GM12878 (cell line): ENCODE measurements at regions not wholly inside any gene's neighbourhood (a gene's known extent, or its start where the extent isn't known, plus 50 kb on each side); places are given as distances from the start of the nearest gene placed in this dataset.

Experiments used
- ATAC-seq: fragments of 200-7000 bp; cut with Tn5 transposase; 3 replicates; pipeline ENCODE4 v1.9.1; 2020; ENCODE audit warnings: mild to moderate bottlenecking, moderate library complexity
- BruUV-seq: library from RNA; stranded (reverse); fragments of 400-500 nt; replicated peaks from 2 replicates; lab custom pipeline; 2021; lab: Mats Ljungman, UMichigan
- CTCF ChIA-PET: fragments of 300-600 bp; sonication (Branson Sonifier 250); formaldehyde crosslinking; extraction: SDS; loops from one replicate; lab custom pipeline; 2021; ENCODE audit warnings: inconsistent platforms; lab: Yijun Ruan, JAX
- POLR2A ChIA-PET: fragments of 350-600 bp; formaldehyde crosslinking; extraction: SDS; loops from one replicate; lab custom pipeline; 2021; ENCODE audit warnings: inconsistent platforms; lab: Charles Lee
- RAD21 ChIA-PET: fragments of 300-600 bp; sonication (Branson Sonifier 250); formaldehyde crosslinking; loops from one replicate; lab custom pipeline; 2023; ENCODE audit warnings: antibody characterized with exemption; ENCODE audit not compliant: unreplicated experiment; lab: Charles Lee
- SMC1A ChIA-PET: fragments of 300-600 bp; sonication (Branson Sonifier 250); formaldehyde crosslinking; loops from one replicate; lab custom pipeline; 2023; ENCODE audit not compliant: unreplicated experiment, uncharacterized antibody; lab: Charles Lee
- DNase-seq: peaks from one replicate; pipeline ENCODE4 v3.0.0-alpha.2; 2011; ENCODE audit warnings: low read depth, low spot score
- FAIRE-seq: peaks from 3 replicates; lab custom pipeline; 2011; peaks lifted over from hg19 to GRCh38; lab: Jason Lieb, UNC
- H2AFZ ChIP-seq: 2 replicates; pipeline ENCODE4 v1.6.0; 2011; ENCODE audit warnings: low read depth, low read length, control low read depth; ENCODE audit not compliant: control insufficient read depth
- H3K27ac ChIP-seq: 2 replicates; pipeline ENCODE4 v1.5.1; 2011; ENCODE audit warnings: control low read depth; ENCODE audit not compliant: control insufficient read depth, insufficient read depth
- H3K27me3 ChIP-seq, 2 experiments: replicated peaks in 1 of 2; 2 replicates each; pipeline versions ENCODE4 v1.6.0 to v1.6.1; 2011; ENCODE audit warnings: low read length in 1 of 2; ENCODE audit not compliant: control insufficient read depth in 2 of 2, insufficient read depth in 2 of 2
- H3K36me3 ChIP-seq, 2 experiments: 2 replicates each; pipeline ENCODE4 v1.5.1; 2011; ENCODE audit warnings: low read length in 1 of 2; ENCODE audit not compliant: control insufficient read depth in 2 of 2, insufficient read depth in 2 of 2
- H3K4me1 ChIP-seq: 2 replicates; pipeline ENCODE4 v1.6.1; 2011; ENCODE audit warnings: mild to moderate bottlenecking, low read length, moderate library complexity, mixed read lengths; ENCODE audit not compliant: control insufficient read depth, insufficient read depth
- H3K4me2 ChIP-seq: 2 replicates; pipeline ENCODE4 v1.6.0; 2011; ENCODE audit warnings: control low read depth; ENCODE audit not compliant: control insufficient read depth, insufficient read depth
- H3K4me3 ChIP-seq: fragments of 200-600 bp; sonication (generic); 2 replicates; pipeline ENCODE4 v1.5.1; 2016
- H3K79me2 ChIP-seq: 2 replicates; pipeline ENCODE4 v1.6.0; 2011; ENCODE audit warnings: low read length; ENCODE audit not compliant: control insufficient read depth, insufficient read depth
- H3K9ac ChIP-seq: 2 replicates; pipeline ENCODE4 v1.8.0; 2011; ENCODE audit warnings: low read length, control low read depth, mixed read lengths; ENCODE audit not compliant: control insufficient read depth, insufficient read depth
- H3K9me3 ChIP-seq: replicated peaks from 3 replicates; pipeline ENCODE4 v1.5.1; 2011; ENCODE audit warnings: mild to moderate bottlenecking, low read length; ENCODE audit not compliant: control insufficient read depth, insufficient read depth
- H4K20me1 ChIP-seq: 2 replicates; pipeline ENCODE4 v1.6.0; 2011; ENCODE audit not compliant: control insufficient read depth, insufficient read depth
- ASH2L ChIP-seq: fragments of 300-600, 200-600 bp; sonication (generic); IDR thresholded peaks from 2 replicates; pipeline ENCODE4 v1.6.1; 2017; ENCODE audit warnings: low read depth, mild to moderate bottlenecking, borderline replicate concordance
- CHD2 ChIP-seq: IDR thresholded peaks from 2 replicates; pipeline ENCODE4 v1.6.1; 2011; ENCODE audit warnings: low read depth, low read length, improper control_type of control experiment, borderline replicate concordance
- HCFC1 ChIP-seq: fragments of 150-350 bp; IDR thresholded peaks from 2 replicates; pipeline ENCODE4 v1.6.1; 2014; ENCODE audit warnings: low read length
- HDAC6 ChIP-seq: fragments of 200-600 bp; sonication (generic); IDR thresholded peaks from one replicate; pipeline ENCODE4 v1.8.0; 2017; ENCODE audit warnings: antibody characterized with exemption; ENCODE audit not compliant: unreplicated experiment
- IKZF2 ChIP-seq, 2 experiments: fragments of 450-650 bp; IDR thresholded peaks; 2 replicates each; pipeline ENCODE4 v1.6.1; 2017; ENCODE audit warnings: mild to moderate bottlenecking in 2 of 2, moderate library complexity in 2 of 2
- JUNB ChIP-seq: IDR thresholded peaks from 2 replicates; pipeline ENCODE4 v1.6.1; 2016; ENCODE audit warnings: antibody characterized with exemption, mild to moderate bottlenecking
- MEF2A ChIP-seq: IDR thresholded peaks from 2 replicates; pipeline ENCODE4 v1.6.1; 2011; ENCODE audit warnings: low read depth, mild to moderate bottlenecking, low read length, moderate library complexity; ENCODE audit not compliant: insufficient read depth
- MTA2 ChIP-seq: fragments of 450-650 bp; IDR thresholded peaks from 2 replicates; pipeline ENCODE4 v1.6.1; 2016; ENCODE audit warnings: low read depth, mild to moderate bottlenecking, moderate library complexity
- PKNOX1 ChIP-seq: fragments of 450-650 bp; IDR thresholded peaks from 2 replicates; pipeline ENCODE4 v1.6.1; 2016; ENCODE audit warnings: mild to moderate bottlenecking
- POLR2A ChIP-seq: IDR thresholded peaks from 2 replicates; pipeline ENCODE4 v1.6.1; 2011; ENCODE audit warnings: low read depth, mild to moderate bottlenecking, low read length
- RBBP5 ChIP-seq: fragments of 200-600 bp; sonication (generic); conservative IDR thresholded peaks from 2 replicates; pipeline ENCODE4 v1.6.1; 2016
- SP1 ChIP-seq: IDR thresholded peaks from one replicate; pipeline ENCODE4 v1.6.1; 2011; ENCODE audit warnings: low read depth, low read length
- TARDBP ChIP-seq: IDR thresholded peaks from 2 replicates; pipeline ENCODE4 v1.6.1; 2016; ENCODE audit warnings: borderline replicate concordance
- USF1 ChIP-seq: IDR thresholded peaks from 2 replicates; pipeline ENCODE4 v1.6.1; 2011; ENCODE audit warnings: borderline replicate concordance, low read depth, mild to moderate bottlenecking, moderate library complexity, mixed read lengths, low read length; ENCODE audit not compliant: insufficient read depth; ENCODE audit errors: extremely low read length
- ZBTB33 ChIP-seq: fragments of 450-650 bp; IDR thresholded peaks from 2 replicates; pipeline ENCODE4 v1.6.1; 2017; ENCODE audit warnings: mild to moderate bottlenecking
- ZNF384 ChIP-seq: IDR thresholded peaks from 2 replicates; pipeline ENCODE4 v1.6.1; 2012; ENCODE audit warnings: low read depth, mild to moderate bottlenecking, low read length, improper control_type of control experiment, borderline replicate concordance
- ZZZ3 ChIP-seq: IDR thresholded peaks from 2 replicates; pipeline ENCODE4 v1.6.1; 2011; ENCODE audit warnings: low read depth; ENCODE audit not compliant: control insufficient read depth, insufficient read length
- WGBS: methylation state at CpG from one replicate; pipeline ENCODE4 v1.1.6; 2016; ENCODE audit warnings: low lambda C conversion rate; ENCODE audit not compliant: insufficient replicate concordance, insufficient coverage; ENCODE audit errors: missing lambda C conversion rate; 5-methylcytosine and 5-hydroxymethylcytosine counted together
- in situ Hi-C: fragments of 300-500 bp; cut with MboI; formaldehyde crosslinking; loops from 9 replicates; pipeline ENCODE4 v1.14.3; 2018; ENCODE audit warnings: mixed read lengths
- intact Hi-C: fragments of 100-400 bp; cut with micrococcal nuclease; formaldehyde crosslinking; loops from one replicate; pipeline ENCODE4 v1.14.2; 2022; ENCODE audit not compliant: unreplicated experiment
- TF ChIP-seq, protein P1 (sequence below): fragments of 450-650 bp; conservative IDR thresholded peaks from 2 replicates; pipeline ENCODE4 v1.6.1; 2017; ENCODE audit warnings: mild to moderate bottlenecking, moderate library complexity
- TF ChIP-seq, protein P2 (sequence below), 3 experiments: IDR thresholded peaks in 2 of 3; conservative IDR thresholded peaks in 1 of 3; 2 replicates each; pipeline ENCODE4 v1.5.1; 2011; ENCODE audit warnings: low read depth in 3 of 3, low read length in 3 of 3, mild to moderate bottlenecking in 3 of 3, control low read depth in 2 of 3, moderate library complexity in 2 of 3, inconsistent platforms in 1 of 3, mixed read lengths in 1 of 3; ENCODE audit not compliant: control insufficient read depth in 2 of 3, insufficient read depth in 1 of 3; ENCODE audit errors: extremely low read depth in 1 of 3

DNA sequence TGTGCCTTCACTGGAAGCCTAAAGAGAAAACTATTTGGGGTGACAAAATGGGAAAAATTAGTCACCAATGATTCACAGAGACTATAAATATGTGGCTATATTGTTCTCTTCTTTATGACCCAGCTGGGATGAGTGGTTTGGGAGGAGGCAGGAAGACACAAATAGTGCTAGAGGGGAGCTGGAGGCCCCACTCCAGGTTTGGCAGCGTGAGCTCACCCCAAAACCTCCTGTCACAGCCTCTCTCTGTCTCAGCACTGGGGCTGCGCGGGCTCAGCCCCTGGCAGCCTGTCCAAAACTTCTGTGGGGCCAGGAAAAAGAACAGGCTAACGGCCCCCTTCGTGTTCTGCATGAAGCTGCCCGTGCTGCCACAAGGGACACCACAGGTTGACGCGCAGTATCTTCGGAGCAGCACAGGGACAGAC lies 73.2 kb upstream of the LCLAT1 start:
- no peak overlapping the region for H3K9ac ChIP-seq
- no peaks in the 10 kb centered on the region for H3K36me3 ChIP-seq
- ChIA-PET RAD21 (no interaction called here), SMC1A (no interaction called here), CTCF (interaction anchor here (0.7 kb wide), 1 partner anchor 25 kb away, joined by 3 read pairs; no protein-coding TSS in a partner anchor), POLR2A (interaction anchor here (1.0 kb wide), 1 partner anchor 63 kb away, joined by 4 read pairs; no protein-coding TSS in a partner anchor)
- in situ Hi-C loops = no loop called here
- no peaks in the 10 kb centered on the region; the same call in 2 of the 3 replicates for H3K9me3 ChIP-seq
- 61% methylated on average over 9 of the region's 9 CpGs for WGBS
- intact Hi-C loops = no loop called here
- no peak overlapping the region for H3K4me3 ChIP-seq
- no TSS peak for BruUV-seq
- no peak overlapping the region for H3K27ac ChIP-seq
- no peaks in the 10 kb centered on the region for H3K79me2 ChIP-seq
- FAIRE-seq = no peak
- H3K4me1 ChIP-seq = no peaks in the 10 kb centered on the region
- DNase-seq = no peak
- H3K27me3 ChIP-seq = no peaks in the 10 kb centered on the region
- no peak for ATAC-seq
- TF ChIP-seq IKZF2 (IDR thresholded peaks at IDR 0.05) = no peak
- TF ChIP-seq, protein P1, sequence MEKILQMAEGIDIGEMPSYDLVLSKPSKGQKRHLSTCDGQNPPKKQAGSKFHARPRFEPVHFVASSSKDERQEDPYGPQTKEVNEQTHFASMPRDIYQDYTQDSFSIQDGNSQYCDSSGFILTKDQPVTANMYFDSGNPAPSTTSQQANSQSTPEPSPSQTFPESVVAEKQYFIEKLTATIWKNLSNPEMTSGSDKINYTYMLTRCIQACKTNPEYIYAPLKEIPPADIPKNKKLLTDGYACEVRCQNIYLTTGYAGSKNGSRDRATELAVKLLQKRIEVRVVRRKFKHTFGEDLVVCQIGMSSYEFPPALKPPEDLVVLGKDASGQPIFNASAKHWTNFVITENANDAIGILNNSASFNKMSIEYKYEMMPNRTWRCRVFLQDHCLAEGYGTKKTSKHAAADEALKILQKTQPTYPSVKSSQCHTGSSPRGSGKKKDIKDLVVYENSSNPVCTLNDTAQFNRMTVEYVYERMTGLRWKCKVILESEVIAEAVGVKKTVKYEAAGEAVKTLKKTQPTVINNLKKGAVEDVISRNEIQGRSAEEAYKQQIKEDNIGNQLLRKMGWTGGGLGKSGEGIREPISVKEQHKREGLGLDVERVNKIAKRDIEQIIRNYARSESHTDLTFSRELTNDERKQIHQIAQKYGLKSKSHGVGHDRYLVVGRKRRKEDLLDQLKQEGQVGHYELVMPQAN = no peak
- TF ChIP-seq HCFC1 = no peak
- no peak for TF ChIP-seq HDAC6
- TF ChIP-seq PKNOX1 = no peak
- TF ChIP-seq JUNB = no peak
- no peak for TF ChIP-seq RBBP5
- TF ChIP-seq ZZZ3 = no peak
- TF ChIP-seq CHD2 = no peak
- no peak for TF ChIP-seq MTA2
- no peak for TF ChIP-seq USF1
- TF ChIP-seq POLR2A = no peak
- no peak for TF ChIP-seq ZBTB33
- no peak for TF ChIP-seq SP1
- TF ChIP-seq ZNF384 = no peak
- no peak for TF ChIP-seq ASH2L
- TF ChIP-seq TARDBP = no peak
- no peak for TF ChIP-seq MEF2A
- TF ChIP-seq, protein P2, sequence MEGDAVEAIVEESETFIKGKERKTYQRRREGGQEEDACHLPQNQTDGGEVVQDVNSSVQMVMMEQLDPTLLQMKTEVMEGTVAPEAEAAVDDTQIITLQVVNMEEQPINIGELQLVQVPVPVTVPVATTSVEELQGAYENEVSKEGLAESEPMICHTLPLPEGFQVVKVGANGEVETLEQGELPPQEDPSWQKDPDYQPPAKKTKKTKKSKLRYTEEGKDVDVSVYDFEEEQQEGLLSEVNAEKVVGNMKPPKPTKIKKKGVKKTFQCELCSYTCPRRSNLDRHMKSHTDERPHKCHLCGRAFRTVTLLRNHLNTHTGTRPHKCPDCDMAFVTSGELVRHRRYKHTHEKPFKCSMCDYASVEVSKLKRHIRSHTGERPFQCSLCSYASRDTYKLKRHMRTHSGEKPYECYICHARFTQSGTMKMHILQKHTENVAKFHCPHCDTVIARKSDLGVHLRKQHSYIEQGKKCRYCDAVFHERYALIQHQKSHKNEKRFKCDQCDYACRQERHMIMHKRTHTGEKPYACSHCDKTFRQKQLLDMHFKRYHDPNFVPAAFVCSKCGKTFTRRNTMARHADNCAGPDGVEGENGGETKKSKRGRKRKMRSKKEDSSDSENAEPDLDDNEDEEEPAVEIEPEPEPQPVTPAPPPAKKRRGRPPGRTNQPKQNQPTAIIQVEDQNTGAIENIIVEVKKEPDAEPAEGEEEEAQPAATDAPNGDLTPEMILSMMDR (IDR thresholded peaks at IDR 0.05 in 2 of 3, conservative IDR thresholded peaks at IDR 0.05 in 1 of 3; ENCODE audit: control insufficient read depth in 2 of 3, extremely low read depth in 1 of 3, insufficient read depth in 1 of 3, low read depth in 3 of 3, low read length in 3 of 3) = no peak
- no peak overlapping the region for H3K4me2 ChIP-seq
- no peaks in the 10 kb centered on the region for H4K20me1 ChIP-seq
- no peak overlapping the region for H2AFZ ChIP-seq
